GM19238 (cell line): ENCODE measurements at regions not wholly inside any gene's neighbourhood (a gene's known extent, or its start where the extent isn't known, plus 50 kb on each side); places are given as distances from the start of the nearest gene placed in this dataset.

ENCODE experiments used
- DNase-seq: peaks from one replicate; pipeline ENCODE4 v3.0.0; 2011; ENCODE audit warnings: low spot score; ENCODE audit not compliant: insufficient read length

GRCh38 chr4:116872941-116873340, 212.4 kb downstream of the TRAM1L1 start:
- DNase-seq, result no peak

GRCh38 chr4:116872308-116872707, 213.1 kb downstream of the TRAM1L1 start:
- no peak for DNase-seq

GRCh38 chr4:116870686-116871085, 214.7 kb downstream of the TRAM1L1 start:
- no peak for DNase-seq

- DNase-seq, result no peak
Observed at GRCh38 chr4:116866106-116866505, 219.3 kb downstream of the TRAM1L1 start.

GRCh38 chr4:116862592-116862991, 222.8 kb downstream of the TRAM1L1 start:
- no peak for DNase-seq

- DNase-seq, result no peak
Observed at GRCh38 chr4:116860891-116861290, 224.5 kb downstream of the TRAM1L1 start.

GRCh38 chr4:116849620-116850019, 235.8 kb downstream of the TRAM1L1 start:
- no peak for DNase-seq

GRCh38 chr4:116847616-116848015, 237.8 kb downstream of the TRAM1L1 start:
- no peak for DNase-seq

GRCh38 chr4:116839826-116840225, 245.6 kb downstream of the TRAM1L1 start:
- DNase-seq, result no peak

GRCh38 chr4:116838609-116839008, 246.8 kb downstream of the TRAM1L1 start:
- DNase-seq, result no peak

- no peak for DNase-seq
Observed at GRCh38 chr4:116829187-116829586, 256.2 kb downstream of the TRAM1L1 start.

- no peak for DNase-seq
Observed at GRCh38 chr4:116824172-116824571, 261.2 kb downstream of the TRAM1L1 start.

GRCh38 chr4:116811730-116812129, 273.6 kb downstream of the TRAM1L1 start:
- DNase-seq, result no peak

GRCh38 chr4:116796022-116796421, 289.4 kb downstream of the TRAM1L1 start:
- no peak for DNase-seq

- DNase-seq, result no peak
Observed at GRCh38 chr4:116788723-116789122, 296.7 kb downstream of the TRAM1L1 start.

- no peak for DNase-seq
Observed at GRCh38 chr4:116755051-116755450, 330.3 kb downstream of the TRAM1L1 start.

GRCh38 chr4:116752027-116752426, 333.3 kb downstream of the TRAM1L1 start:
- DNase-seq, result no peak

- no peak for DNase-seq
Observed at GRCh38 chr4:116736756-116737155, 348.6 kb downstream of the TRAM1L1 start.

GRCh38 chr4:116734178-116734577, 351.2 kb downstream of the TRAM1L1 start:
- no peak for DNase-seq

- DNase-seq, result no peak
Observed at GRCh38 chr4:116733370-116733769, 352.0 kb downstream of the TRAM1L1 start.

- DNase-seq, result no peak
Observed at GRCh38 chr4:116726523-116726922, 358.9 kb downstream of the TRAM1L1 start.

GRCh38 chr4:116724249-116724648, 361.1 kb downstream of the TRAM1L1 start:
- no peak for DNase-seq

GRCh38 chr4:116705466-116705865, 379.9 kb downstream of the TRAM1L1 start:
- DNase-seq, result no peak

- no peak for DNase-seq
Observed at GRCh38 chr4:116702949-116703348, 382.4 kb downstream of the TRAM1L1 start.
